Loucy (cell line): ENCODE measurements at regions not wholly inside any gene's neighbourhood (a gene's known extent, or its start where the extent isn't known, plus 50 kb on each side); places are given as distances from the start of the nearest gene placed in this dataset.

ENCODE experiments used
- EZH2phosphoT487 ChIP-seq: fragments of 200-600 bp; IDR thresholded peaks from 2 replicates; pipeline ENCODE4 v1.6.1; 2018; ENCODE audit warnings: antibody characterized with exemption, mild to moderate bottlenecking, moderate library complexity, borderline replicate concordance
- TF ChIP-seq, protein P1 (sequence below): fragments of 200-600 bp; sonication (generic); conservative IDR thresholded peaks from 2 replicates; pipeline ENCODE4 v1.5.1; 2014; ENCODE audit warnings: mild to moderate bottlenecking, antibody characterized with exemption, low read length

GRCh38 chr3:109413049-109413448 lies 75.7 kb upstream of the DPPA4 start:
- TF ChIP-seq, protein P1, sequence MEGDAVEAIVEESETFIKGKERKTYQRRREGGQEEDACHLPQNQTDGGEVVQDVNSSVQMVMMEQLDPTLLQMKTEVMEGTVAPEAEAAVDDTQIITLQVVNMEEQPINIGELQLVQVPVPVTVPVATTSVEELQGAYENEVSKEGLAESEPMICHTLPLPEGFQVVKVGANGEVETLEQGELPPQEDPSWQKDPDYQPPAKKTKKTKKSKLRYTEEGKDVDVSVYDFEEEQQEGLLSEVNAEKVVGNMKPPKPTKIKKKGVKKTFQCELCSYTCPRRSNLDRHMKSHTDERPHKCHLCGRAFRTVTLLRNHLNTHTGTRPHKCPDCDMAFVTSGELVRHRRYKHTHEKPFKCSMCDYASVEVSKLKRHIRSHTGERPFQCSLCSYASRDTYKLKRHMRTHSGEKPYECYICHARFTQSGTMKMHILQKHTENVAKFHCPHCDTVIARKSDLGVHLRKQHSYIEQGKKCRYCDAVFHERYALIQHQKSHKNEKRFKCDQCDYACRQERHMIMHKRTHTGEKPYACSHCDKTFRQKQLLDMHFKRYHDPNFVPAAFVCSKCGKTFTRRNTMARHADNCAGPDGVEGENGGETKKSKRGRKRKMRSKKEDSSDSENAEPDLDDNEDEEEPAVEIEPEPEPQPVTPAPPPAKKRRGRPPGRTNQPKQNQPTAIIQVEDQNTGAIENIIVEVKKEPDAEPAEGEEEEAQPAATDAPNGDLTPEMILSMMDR, result no peak
- no peak for TF ChIP-seq EZH2phosphoT487
